Osteoblast (primary cell): ENCODE measurements at regions not wholly inside any gene's neighbourhood (a gene's known extent, or its start where the extent isn't known, plus 50 kb on each side); places are given as distances from the start of the nearest gene placed in this dataset.

Experiments
- DNase-seq: peaks from one replicate; pipeline ENCODE4 v3.0.0; 2011; ENCODE audit warnings: low spot score, mixed read lengths; ENCODE audit not compliant: insufficient read length; ENCODE audit errors: missing footprints
- H2AFZ ChIP-seq: 2 replicates; pipeline ENCODE4 v1.6.0; 2011; ENCODE audit warnings: mild to moderate bottlenecking, low read length
- H3K27ac ChIP-seq: 2 replicates; pipeline ENCODE4 v1.5.1; 2011; ENCODE audit warnings: mild to moderate bottlenecking, low read depth, low read length, moderate library complexity
- H3K27me3 ChIP-seq: 2 replicates; pipeline ENCODE4 v1.6.0; 2012; ENCODE audit warnings: mild to moderate bottlenecking, control low read depth, inconsistent platforms, low read length, moderate library complexity; ENCODE audit not compliant: insufficient read depth
- H3K36me3 ChIP-seq: 2 replicates; pipeline ENCODE4 v1.5.1; 2011; ENCODE audit warnings: mild to moderate bottlenecking, low read length, control low read depth, moderate library complexity; ENCODE audit not compliant: insufficient read depth
- H3K4me1 ChIP-seq: 2 replicates; pipeline ENCODE4 v1.5.1; 2011; ENCODE audit warnings: mild to moderate bottlenecking, low read length, control low read depth, moderate library complexity; ENCODE audit not compliant: insufficient read depth
- H3K4me2 ChIP-seq: 2 replicates; pipeline ENCODE4 v1.6.0; 2011; ENCODE audit warnings: mild to moderate bottlenecking, low read length; ENCODE audit not compliant: insufficient read depth
- H3K4me3 ChIP-seq: fragments of 200-600 bp; sonication (generic); 3 replicates; pipeline ENCODE4 v1.5.1; 2012; ENCODE audit warnings: mild to moderate bottlenecking, low read length, inconsistent platforms; ENCODE audit not compliant: insufficient read depth
- H3K79me2 ChIP-seq: 2 replicates; pipeline ENCODE4 v1.6.0; 2012; ENCODE audit warnings: mild to moderate bottlenecking, low read length, control low read depth, inconsistent platforms; ENCODE audit not compliant: insufficient read depth
- H3K9me3 ChIP-seq: 2 replicates; pipeline ENCODE4 v1.5.1; 2011; ENCODE audit warnings: low read depth, low read length, control low read depth
- H4K20me1 ChIP-seq: 2 replicates; pipeline ENCODE4 v1.6.0; 2012; ENCODE audit warnings: mild to moderate bottlenecking, low read length, control low read depth; ENCODE audit not compliant: insufficient read depth
- CTCF ChIP-seq: IDR thresholded peaks from 2 replicates; pipeline ENCODE4 v1.5.1; 2011; ENCODE audit warnings: mild to moderate bottlenecking, low read depth, low read length, moderate library complexity; ENCODE audit errors: extremely low read depth

- Histone ChIP-seq H3K79me2 (no peaks in the 10 kb centered on the region), H3K4me3 (no peak overlapping the region), H3K27ac (no peak overlapping the region), H4K20me1 (no peaks in the 10 kb centered on the region), H3K9me3 (peaks cover 6% of the 10 kb centered on the region), H2AFZ (no peak overlapping the region), H3K4me2 (no peak overlapping the region), H3K36me3 (no peaks in the 10 kb centered on the region), H3K4me1 (no peaks in the 10 kb centered on the region), H3K27me3 (no peaks in the 10 kb centered on the region)
- no peak for DNase-seq
- no peak for TF ChIP-seq CTCF
Observed at GRCh38 chr6:93575495-93576267, 156.3 kb upstream of the EPHA7 start.

GRCh38 chr6:93574299-93574698 lies 154.9 kb upstream of the EPHA7 start:
- H3K27me3 ChIP-seq, result no peaks in the 10 kb centered on the region
- no peak for TF ChIP-seq CTCF
- H2AFZ ChIP-seq, result no peak overlapping the region
- no peaks in the 10 kb centered on the region for H3K4me1 ChIP-seq
- no peak for DNase-seq
- H3K79me2 ChIP-seq, result no peaks in the 10 kb centered on the region
- no peak overlapping the region for H3K4me2 ChIP-seq
- no peaks in the 10 kb centered on the region for H3K36me3 ChIP-seq
- no peak overlapping the region for H3K4me3 ChIP-seq
- H3K9me3 ChIP-seq, result peaks cover 6% of the 10 kb centered on the region
- no peak overlapping the region for H3K27ac ChIP-seq
- no peaks in the 10 kb centered on the region for H4K20me1 ChIP-seq

- no peak for DNase-seq
- no peak overlapping the region for H2AFZ ChIP-seq
- H3K9me3 ChIP-seq, result peaks cover 6% of the 10 kb centered on the region
- H3K27me3 ChIP-seq, result no peaks in the 10 kb centered on the region
- H3K36me3 ChIP-seq, result no peaks in the 10 kb centered on the region
- no peak overlapping the region for H3K27ac ChIP-seq
- no peaks in the 10 kb centered on the region for H3K4me1 ChIP-seq
- TF ChIP-seq CTCF, result no peak
- H4K20me1 ChIP-seq, result no peaks in the 10 kb centered on the region
- no peak overlapping the region for H3K4me2 ChIP-seq
- H3K4me3 ChIP-seq, result no peak overlapping the region
- no peaks in the 10 kb centered on the region for H3K79me2 ChIP-seq
Observed at GRCh38 chr6:93571346-93571745, 152.0 kb upstream of the EPHA7 start.

GRCh38 chr6:93568169-93568568 lies 148.8 kb upstream of the EPHA7 start:
- Histone ChIP-seq H3K4me3 (no peak overlapping the region), H4K20me1 (no peaks in the 10 kb centered on the region), H3K36me3 (no peaks in the 10 kb centered on the region), H3K4me2 (no peak overlapping the region), H3K79me2 (no peaks in the 10 kb centered on the region), H3K27me3 (no peaks in the 10 kb centered on the region), H3K4me1 (no peaks in the 10 kb centered on the region), H3K9me3 (no peaks in the 10 kb centered on the region), H3K27ac (no peak overlapping the region), H2AFZ (no peak overlapping the region)
- TF ChIP-seq CTCF, result no peak
- no peak for DNase-seq
